SK-N-SH (cell line): ENCODE measurements at regions not wholly inside any gene's neighbourhood (a gene's known extent, or its start where the extent isn't known, plus 50 kb on each side); places are given as distances from the start of the nearest gene placed in this dataset.

Source experiments
- CTCF ChIA-PET: fragments of 300-600, 350-600 bp; formaldehyde crosslinking; extraction: SDS; loops from one replicate; lab custom pipeline; 2021; lab: Yijun Ruan, JAX
- POLR2A ChIA-PET: fragments of 350-600 bp; sonication (Branson Sonifier 250); formaldehyde crosslinking; extraction: SDS; loops from one replicate; lab custom pipeline; 2020; ENCODE audit warnings: antibody characterized with exemption, inconsistent platforms; lab: Yijun Ruan, JAX
- DNase-seq: peaks from one replicate; pipeline ENCODE4 v3.0.0; 2012
- H2AFZ ChIP-seq: fragments of 200-600 bp; sonication (generic); 2 replicates; pipeline ENCODE4 v1.8.1; 2016; ENCODE audit warnings: antibody characterized with exemption, mild to moderate bottlenecking, low read depth
- H3F3A ChIP-seq: fragments of 200-600 bp; sonication (generic); replicated peaks from 2 replicates; pipeline ENCODE3; 2016; ENCODE audit warnings: antibody characterized with exemption, mild to moderate bottlenecking; ENCODE audit not compliant: insufficient read depth
- H3K27ac ChIP-seq, 2 experiments: fragments of 200-500 bp in 1 of 2; fragments of 200-600 bp in 1 of 2; sonication (Bioruptor generic) in 1 of 2; sonication (generic), shearing (Covaris generic) in 1 of 2; 2 replicates each; pipeline versions ENCODE4 v1.5.1 to v1.6.1; 2014 to 2016; ENCODE audit warnings: low read depth in 2 of 2, inconsistent platforms in 1 of 2, low read length in 1 of 2, mild to moderate bottlenecking in 1 of 2, mixed read lengths in 1 of 2
- H3K27me3 ChIP-seq: fragments of 200-600 bp; sonication (generic), shearing (Covaris generic); 2 replicates; pipeline ENCODE4 v1.6.1; 2016; ENCODE audit warnings: mixed run types; ENCODE audit not compliant: insufficient read depth
- H3K36me3 ChIP-seq, 2 experiments: fragments of 200-500 bp in 1 of 2; fragments of 200-600 bp in 1 of 2; sonication (Bioruptor generic) in 1 of 2; sonication (generic) in 1 of 2; replicated peaks in 1 of 2; 2 replicates each; pipeline versions ENCODE3 to v1.5.1; 2014 to 2016; ENCODE audit warnings: low read length in 1 of 2, mild to moderate bottlenecking in 1 of 2; ENCODE audit not compliant: insufficient read depth in 2 of 2, control insufficient read depth in 1 of 2
- H3K4me1 ChIP-seq, 2 experiments: fragments of 200-500 bp in 1 of 2; fragments of 200-600 bp in 1 of 2; sonication (Bioruptor generic) in 1 of 2; sonication (generic), shearing (Covaris generic) in 1 of 2; 2 replicates each; pipeline versions ENCODE4 v1.5.1 to v1.6.1; 2014 to 2016; ENCODE audit warnings: low read depth in 1 of 2, low read length in 1 of 2, mixed run types in 1 of 2; ENCODE audit not compliant: insufficient read depth in 2 of 2, control insufficient read depth in 1 of 2
- H3K4me2 ChIP-seq: fragments of 200-600 bp; sonication (generic), shearing (Covaris generic); 2 replicates; pipeline ENCODE4 v1.6.1; 2017; ENCODE audit warnings: mixed run types
- H3K4me3 ChIP-seq, 2 experiments: fragments of 200-500 bp in 1 of 2; fragments of 200-600 bp in 1 of 2; sonication (Bioruptor generic) in 1 of 2; sonication (generic), shearing (Covaris generic) in 1 of 2; 2 replicates each; pipeline versions ENCODE4 v1.5.1 to v1.8.1; 2014 to 2016; ENCODE audit warnings: low read depth in 2 of 2, inconsistent platforms in 1 of 2, low read length in 1 of 2, mild to moderate bottlenecking in 1 of 2, mixed read lengths in 1 of 2, moderate library complexity in 1 of 2
- H3K79me2 ChIP-seq: fragments of 200-600 bp; sonication (generic); 2 replicates; pipeline ENCODE4 v1.8.1; 2017; ENCODE audit warnings: mild to moderate bottlenecking; ENCODE audit not compliant: insufficient read depth
- H3K9ac ChIP-seq: fragments of 200-600 bp; sonication (generic); 2 replicates; pipeline ENCODE4 v1.6.1; 2017; ENCODE audit warnings: mixed run types
- H3K9me2 ChIP-seq: fragments of 200-600 bp; sonication (generic); 2 replicates; pipeline ENCODE4 v1.6.1; 2017; ENCODE audit warnings: mixed run types
- H3K9me3 ChIP-seq: fragments of 200-600 bp; sonication (generic); 2 replicates; pipeline ENCODE4 v1.6.1; 2017; ENCODE audit warnings: mixed run types, mild to moderate bottlenecking, moderate library complexity
- H4K20me1 ChIP-seq: fragments of 200-600 bp; sonication (generic); 2 replicates; pipeline ENCODE4 v1.6.1; 2017; ENCODE audit warnings: mild to moderate bottlenecking, mixed run types; ENCODE audit not compliant: insufficient read depth
- CTCF ChIP-seq: fragments of 200-600 bp; sonication (generic); IDR thresholded peaks from 2 replicates; pipeline ENCODE4 v1.6.1; 2017; ENCODE audit warnings: antibody characterized with exemption, mild to moderate bottlenecking, moderate library complexity
- ELF1 ChIP-seq: IDR thresholded peaks from 2 replicates; pipeline ENCODE4 v1.4.0; 2012
- EP300 ChIP-seq, 2 experiments: IDR thresholded peaks; 2 replicates each; pipeline versions ENCODE4 v1.4.0 to v1.6.1; 2012; ENCODE audit warnings: borderline replicate concordance in 1 of 2, low read depth in 1 of 2, low read length in 1 of 2
- EZH2phosphoT487 ChIP-seq: fragments of 200-600 bp; sonication (generic); IDR thresholded peaks from 2 replicates; pipeline ENCODE4 v1.6.1; 2017; ENCODE audit warnings: low read depth, mixed run types, mild to moderate bottlenecking, antibody characterized with exemption, moderate library complexity, borderline replicate concordance
- FOSL2 ChIP-seq: IDR thresholded peaks from 2 replicates; pipeline ENCODE4 v1.4.0; 2012; ENCODE audit warnings: low read depth, mild to moderate bottlenecking, moderate library complexity, borderline replicate concordance
- FOXM1 ChIP-seq: IDR thresholded peaks from 2 replicates; pipeline ENCODE4 v1.4.0; 2012; ENCODE audit warnings: low read depth, mild to moderate bottlenecking
- IRF3 ChIP-seq: fragments of 150-350 bp; IDR thresholded peaks from 2 replicates; pipeline ENCODE4 v1.6.1; 2016; ENCODE audit warnings: mild to moderate bottlenecking, low read depth, low read length
- JUND ChIP-seq: IDR thresholded peaks from 2 replicates; pipeline ENCODE4 v1.4.0; 2012
- MAX ChIP-seq: IDR thresholded peaks from 2 replicates; pipeline ENCODE4 v1.4.0; 2012; ENCODE audit warnings: low read depth
- NFIC ChIP-seq: IDR thresholded peaks from 2 replicates; pipeline ENCODE4 v1.4.0; 2012; ENCODE audit warnings: borderline replicate concordance
- NRF1 ChIP-seq: IDR thresholded peaks from 2 replicates; pipeline ENCODE4 v1.6.1; 2012; ENCODE audit warnings: low read depth, mild to moderate bottlenecking, low read length
- PBX3 ChIP-seq: IDR thresholded peaks from 2 replicates; pipeline ENCODE4; 2012
- POLR2AphosphoS5 ChIP-seq: IDR thresholded peaks from 2 replicates; pipeline ENCODE4 v1.6.1; 2012; ENCODE audit warnings: low read depth, low read length
- RAD21 ChIP-seq: IDR thresholded peaks from 2 replicates; pipeline ENCODE4 v1.6.1; 2012; ENCODE audit warnings: mild to moderate bottlenecking, low read length
- REST ChIP-seq: IDR thresholded peaks from 2 replicates; pipeline ENCODE4 v1.6.1; 2012; ENCODE audit warnings: mild to moderate bottlenecking, low read depth, low read length, moderate library complexity
- SIN3A ChIP-seq: IDR thresholded peaks from 2 replicates; pipeline ENCODE4 v1.6.1; 2012; ENCODE audit warnings: low read depth, mild to moderate bottlenecking, low read length, moderate library complexity, borderline replicate concordance
- SMC3 ChIP-seq: IDR thresholded peaks from 2 replicates; pipeline ENCODE4 v1.6.1; 2012; ENCODE audit warnings: low read depth, low read length, improper control_type of control experiment
- TAF1 ChIP-seq: IDR thresholded peaks from 2 replicates; pipeline ENCODE4 v1.6.1; 2012; ENCODE audit warnings: low read depth, mild to moderate bottlenecking, low read length, moderate library complexity, borderline replicate concordance
- TCF12 ChIP-seq: IDR thresholded peaks from 2 replicates; pipeline ENCODE4 v1.4.0; 2012
- USF1 ChIP-seq: IDR thresholded peaks from 2 replicates; pipeline ENCODE4 v1.4.0; 2012; ENCODE audit warnings: low read depth, borderline replicate concordance
- USF2 ChIP-seq: fragments of 150-350 bp; IDR thresholded peaks from 2 replicates; pipeline ENCODE4 v1.6.1; 2017; ENCODE audit warnings: antibody characterized with exemption, low read length, low read depth, borderline replicate concordance
- YY1 ChIP-seq: IDR thresholded peaks from 2 replicates; pipeline ENCODE4 v1.4.0; 2012; ENCODE audit warnings: low read depth, mild to moderate bottlenecking
- WGBS: methylation state at CpG from one replicate; pipeline ENCODE4 v1.1.6; 2017; ENCODE audit warnings: low lambda C conversion rate; 5-methylcytosine and 5-hydroxymethylcytosine counted together

- Histone ChIP-seq H3K9me2 (no peaks in the 10 kb centered on the region), H3K9me3 (no peaks in the 10 kb centered on the region), H2AFZ (no peak overlapping the region), H3K9ac (no peak overlapping the region), H3K36me3 (no peaks in the 10 kb centered on the region), H3F3A (no peaks in the 10 kb centered on the region), H3K4me1 (peaks cover 0 to 4% of the 10 kb centered on the region in 2 experiments; a peak in 1 of 4 replicates), H3K27me3 (no peaks in the 10 kb centered on the region), H3K4me3 (no peak overlapping the region), H3K4me2 (no peak overlapping the region), H3K79me2 (no peaks in the 10 kb centered on the region), H3K27ac (no peak overlapping the region), H4K20me1 (no peaks in the 10 kb centered on the region)
- 47% methylated on average over 6 of the region's 7 CpGs for WGBS
- ChIA-PET CTCF (no interaction called here), POLR2A (no interaction called here)
- DNase-seq: no peak
- TF ChIP-seq JUND (peak; percentile 36; the same call in 1 of the 2 replicates), EP300 (IDR thresholded peaks at IDR 0.05; ENCODE audit: borderline replicate concordance in 1 of 2, low read depth in 1 of 2, low read length in 1 of 2) (peak in 1 of 2 experiments; percentile 69; a peak in 1 of 4 replicates), POLR2AphosphoS5 (peak; percentile 48; the same call in 1 of the 2 replicates), PBX3 (peak; percentile 41; the same call in 1 of the 2 replicates), FOSL2 (peak; percentile 18; the same call in 1 of the 2 replicates), USF2 (no peak), TCF12 (peak; percentile 89), MAX (no peak), NRF1 (no peak), EZH2phosphoT487 (no peak), SMC3 (no peak), SIN3A (no peak), TAF1 (no peak), REST (no peak), USF1 (no peak), FOXM1 (no peak), YY1 (no peak), CTCF (no peak), NFIC (peak; percentile 28; the same call in 1 of the 2 replicates), RAD21 (no peak), IRF3 (no peak), ELF1 (no peak)
Measured at GRCh38 chr12:105983622-105984320, 155.0 kb downstream of the NUAK1 start.
